Peyer's patch (tissue), 4 donors: ENCODE measurements at regions not wholly inside any gene's neighbourhood (a gene's known extent, or its start where the extent isn't known, plus 50 kb on each side); places are given as distances from the start of the nearest gene placed in this dataset.

Source experiments
- POLR2A ChIP-seq, 2 donors: fragments of 450-650 bp; IDR thresholded peaks; one replicate each; pipeline ENCODE4 v1.5.1; 2017; ENCODE audit warnings: antibody characterized with exemption in 2 of 2, mild to moderate bottlenecking in 2 of 2, moderate library complexity in 2 of 2
- TF ChIP-seq, protein P1 (sequence below), 6 experiments: fragments of 450-650 bp in 4 of 6; fragments of 200-600 bp in 2 of 6; sonication (generic) in 1 of 6; IDR thresholded peaks; one replicate each; pipeline ENCODE4 v1.5.1; 2017 to 2019; ENCODE audit warnings: antibody characterized with exemption in 6 of 6, mild to moderate bottlenecking in 3 of 6, moderate library complexity in 1 of 6

DNA sequence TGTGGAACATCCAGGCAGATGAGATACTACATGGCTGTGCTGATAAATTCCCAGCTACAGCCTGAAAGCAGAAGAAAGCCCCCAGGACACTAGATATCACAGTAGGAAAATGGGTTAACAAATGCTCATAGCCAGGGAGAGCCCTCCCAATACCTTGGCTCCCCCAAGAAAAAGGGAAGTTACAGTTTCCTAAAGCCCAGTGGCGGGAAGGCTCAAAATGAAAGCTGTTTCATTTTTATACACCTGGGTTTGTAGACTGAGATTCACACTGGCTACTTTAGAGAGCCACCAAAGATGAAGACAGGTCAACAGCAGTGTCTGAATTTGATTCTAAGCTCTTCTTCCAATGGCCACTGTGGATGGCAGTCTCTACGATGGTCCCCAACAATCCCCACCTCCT lies 55.0 kb upstream of the TOPAZ1 start:
- TF ChIP-seq, protein P1, sequence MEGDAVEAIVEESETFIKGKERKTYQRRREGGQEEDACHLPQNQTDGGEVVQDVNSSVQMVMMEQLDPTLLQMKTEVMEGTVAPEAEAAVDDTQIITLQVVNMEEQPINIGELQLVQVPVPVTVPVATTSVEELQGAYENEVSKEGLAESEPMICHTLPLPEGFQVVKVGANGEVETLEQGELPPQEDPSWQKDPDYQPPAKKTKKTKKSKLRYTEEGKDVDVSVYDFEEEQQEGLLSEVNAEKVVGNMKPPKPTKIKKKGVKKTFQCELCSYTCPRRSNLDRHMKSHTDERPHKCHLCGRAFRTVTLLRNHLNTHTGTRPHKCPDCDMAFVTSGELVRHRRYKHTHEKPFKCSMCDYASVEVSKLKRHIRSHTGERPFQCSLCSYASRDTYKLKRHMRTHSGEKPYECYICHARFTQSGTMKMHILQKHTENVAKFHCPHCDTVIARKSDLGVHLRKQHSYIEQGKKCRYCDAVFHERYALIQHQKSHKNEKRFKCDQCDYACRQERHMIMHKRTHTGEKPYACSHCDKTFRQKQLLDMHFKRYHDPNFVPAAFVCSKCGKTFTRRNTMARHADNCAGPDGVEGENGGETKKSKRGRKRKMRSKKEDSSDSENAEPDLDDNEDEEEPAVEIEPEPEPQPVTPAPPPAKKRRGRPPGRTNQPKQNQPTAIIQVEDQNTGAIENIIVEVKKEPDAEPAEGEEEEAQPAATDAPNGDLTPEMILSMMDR (IDR thresholded peaks at IDR 0.05) = no peak
- no peak for TF ChIP-seq POLR2A (IDR thresholded peaks at IDR 0.05)
